ENCODE measurements at regions not wholly inside any gene's neighbourhood (a gene's known extent, or its start where the extent isn't known, plus 50 kb on each side); places are given as distances from the start of the nearest gene placed in this dataset.

DNA sequence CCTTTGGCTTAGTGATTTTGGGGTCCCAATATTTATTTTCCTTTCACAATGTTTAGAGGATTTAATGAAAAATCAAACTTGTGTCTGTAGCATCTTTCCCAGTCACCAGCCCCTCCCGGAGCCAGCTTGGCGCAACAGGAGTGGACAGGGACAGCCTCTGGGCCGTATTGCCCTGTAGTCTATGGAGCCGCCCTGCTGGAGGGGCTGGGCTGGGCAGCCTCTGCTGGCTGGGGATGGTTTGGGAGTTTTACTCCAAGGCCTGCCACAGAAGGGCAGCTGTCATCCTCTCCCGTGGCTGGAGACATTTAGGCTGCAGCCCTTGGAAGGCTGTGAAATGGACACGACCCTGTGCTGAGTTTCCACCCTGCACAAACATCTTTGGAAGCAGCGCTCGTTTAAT lies 89.4 kb upstream of the RGMA start:
- H3K9me3 ChIP-seq (ENCODE audit: control insufficient read depth, low read length): peaks cover under 1% of the 10 kb centered on the region
- H3K27me3 Mint-ChIP-seq (ENCODE audit: insufficient read depth): peaks cover 20% of the 10 kb centered on the region
- H3K4me1 Mint-ChIP-seq: peaks cover 21% of the 10 kb centered on the region
- 93 to 97% methylated on average over 4 to 8 of the region's 8 CpGs for WGBS, 2 experiments (ENCODE audit: insufficient coverage in 1 of 2, insufficient read length in 1 of 2)
- no peak overlapping the region for H3K27ac ChIP-seq (ENCODE audit: low read depth, low read length)
- no peak overlapping the region for H3K27ac Mint-ChIP-seq
- no peaks in the 10 kb centered on the region for H3K36me3 Mint-ChIP-seq (ENCODE audit: low read depth)
- DNase-seq: peak; percentile 44
- no peak overlapping the region for H3K4me3 ChIP-seq (ENCODE audit: low read length)
- H3K36me3 ChIP-seq (ENCODE audit: control insufficient read depth, insufficient read depth, low read length): no peaks in the 10 kb centered on the region
- TF ChIP-seq, protein P1, sequence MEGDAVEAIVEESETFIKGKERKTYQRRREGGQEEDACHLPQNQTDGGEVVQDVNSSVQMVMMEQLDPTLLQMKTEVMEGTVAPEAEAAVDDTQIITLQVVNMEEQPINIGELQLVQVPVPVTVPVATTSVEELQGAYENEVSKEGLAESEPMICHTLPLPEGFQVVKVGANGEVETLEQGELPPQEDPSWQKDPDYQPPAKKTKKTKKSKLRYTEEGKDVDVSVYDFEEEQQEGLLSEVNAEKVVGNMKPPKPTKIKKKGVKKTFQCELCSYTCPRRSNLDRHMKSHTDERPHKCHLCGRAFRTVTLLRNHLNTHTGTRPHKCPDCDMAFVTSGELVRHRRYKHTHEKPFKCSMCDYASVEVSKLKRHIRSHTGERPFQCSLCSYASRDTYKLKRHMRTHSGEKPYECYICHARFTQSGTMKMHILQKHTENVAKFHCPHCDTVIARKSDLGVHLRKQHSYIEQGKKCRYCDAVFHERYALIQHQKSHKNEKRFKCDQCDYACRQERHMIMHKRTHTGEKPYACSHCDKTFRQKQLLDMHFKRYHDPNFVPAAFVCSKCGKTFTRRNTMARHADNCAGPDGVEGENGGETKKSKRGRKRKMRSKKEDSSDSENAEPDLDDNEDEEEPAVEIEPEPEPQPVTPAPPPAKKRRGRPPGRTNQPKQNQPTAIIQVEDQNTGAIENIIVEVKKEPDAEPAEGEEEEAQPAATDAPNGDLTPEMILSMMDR (conservative IDR thresholded peaks at IDR 0.05): peak; percentile 38
- H3K9me3 Mint-ChIP-seq: peaks cover 13% of the 10 kb centered on the region
- H3K4me1 ChIP-seq (ENCODE audit: control insufficient read depth, insufficient read depth, low read length): no peaks in the 10 kb centered on the region
- no peaks in the 10 kb centered on the region for H3K27me3 ChIP-seq (ENCODE audit: control insufficient read depth, insufficient read depth, low read length, poor library complexity, severe bottlenecking)
- H3K9ac ChIP-seq (ENCODE audit: extremely low read depth, low read length, poor library complexity, severe bottlenecking): no peak overlapping the region
- H3K4me3 Mint-ChIP-seq: no peak overlapping the region

DNA sequence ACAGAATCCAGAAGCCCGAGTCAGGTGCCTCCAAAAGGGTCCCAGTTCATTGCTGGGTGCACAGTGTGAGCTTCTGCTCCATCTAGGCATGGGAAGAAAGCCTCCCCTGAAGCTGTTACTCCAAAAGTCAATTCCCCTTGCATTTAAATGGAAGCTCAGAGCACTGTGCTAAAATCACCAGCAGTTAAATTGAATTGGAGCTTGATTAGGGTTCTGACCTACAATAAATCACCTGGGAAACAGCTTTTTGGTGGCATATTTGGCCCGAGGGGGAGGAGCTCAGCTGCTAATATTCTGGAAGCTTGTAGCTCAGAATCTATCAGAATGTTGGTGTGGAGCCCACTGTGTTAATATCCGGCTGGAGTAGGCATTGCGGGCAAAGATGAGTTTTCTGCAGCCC lies 87.1 kb upstream of the RGMA start:
- H3K9me3 ChIP-seq (ENCODE audit: control insufficient read depth, low read length): peaks cover 6% of the 10 kb centered on the region
- no peaks in the 10 kb centered on the region for H3K36me3 ChIP-seq (ENCODE audit: control insufficient read depth, insufficient read depth, low read length)
- Mint-ChIP-seq H3K36me3 (ENCODE audit: low read depth) (no peaks in the 10 kb centered on the region), H3K4me1 (peaks cover 13% of the 10 kb centered on the region), H3K9me3 (peaks cover 19% of the 10 kb centered on the region), H3K27ac (no peak overlapping the region), H3K4me3 (no peak overlapping the region), H3K27me3 (ENCODE audit: insufficient read depth) (peaks cover 27% of the 10 kb centered on the region)
- TF ChIP-seq, protein P1 (conservative IDR thresholded peaks at IDR 0.05): no peak
- 89 to 91% methylated on average over 4 of the region's 4 CpGs for WGBS, 2 experiments (ENCODE audit: insufficient coverage in 1 of 2, insufficient read length in 1 of 2)
- H3K27ac ChIP-seq (ENCODE audit: low read depth, low read length): no peak overlapping the region
- no peaks in the 10 kb centered on the region for H3K4me1 ChIP-seq (ENCODE audit: control insufficient read depth, insufficient read depth, low read length)
- peak; percentile 21 for DNase-seq
- no peaks in the 10 kb centered on the region for H3K27me3 ChIP-seq (ENCODE audit: control insufficient read depth, insufficient read depth, low read length, poor library complexity, severe bottlenecking)
- no peak overlapping the region for H3K4me3 ChIP-seq (ENCODE audit: low read length)
- H3K9ac ChIP-seq (ENCODE audit: extremely low read depth, low read length, poor library complexity, severe bottlenecking): no peak overlapping the region

DNA sequence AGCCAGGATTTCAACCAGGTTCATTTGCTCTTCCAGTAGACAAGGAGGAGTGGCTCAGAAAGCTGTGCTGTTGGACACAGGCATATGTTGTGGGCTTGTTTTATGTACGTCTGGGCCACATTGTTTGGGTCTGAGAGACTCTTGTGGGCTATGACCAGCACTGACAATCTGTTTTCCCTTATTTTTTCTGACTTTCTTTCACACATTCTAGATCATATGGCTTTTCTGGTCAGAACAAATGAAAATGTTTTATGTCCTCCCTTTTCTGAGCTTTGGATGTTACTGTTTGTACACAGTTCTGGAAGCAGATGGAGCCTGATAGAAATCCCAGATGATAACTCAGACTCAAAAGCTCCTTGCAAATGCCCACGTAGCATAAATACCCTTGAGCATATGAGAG lies 85.8 kb upstream of the RGMA start:
- WGBS, 2 experiments (ENCODE audit: insufficient coverage in 1 of 2, insufficient read length in 1 of 2): 82 to 93% methylated on average over 1 to 2 of the region's 2 CpGs
- Histone ChIP-seq H3K27ac (ENCODE audit: low read depth, low read length) (no peak overlapping the region), H3K36me3 (ENCODE audit: control insufficient read depth, insufficient read depth, low read length) (no peaks in the 10 kb centered on the region), H3K4me3 (ENCODE audit: low read length) (no peak overlapping the region), H3K9ac (ENCODE audit: extremely low read depth, low read length, poor library complexity, severe bottlenecking) (no peak overlapping the region), H3K4me1 (ENCODE audit: control insufficient read depth, insufficient read depth, low read length) (no peaks in the 10 kb centered on the region), H3K27me3 (ENCODE audit: control insufficient read depth, insufficient read depth, low read length, poor library complexity, severe bottlenecking) (no peaks in the 10 kb centered on the region), H3K9me3 (ENCODE audit: control insufficient read depth, low read length) (peaks cover 6% of the 10 kb centered on the region)
- peak; percentile 1 for DNase-seq
- Mint-ChIP-seq H3K27me3 (ENCODE audit: insufficient read depth) (peaks cover 27% of the 10 kb centered on the region), H3K4me1 (peaks cover 4% of the 10 kb centered on the region), H3K4me3 (no peak overlapping the region), H3K9me3 (peaks cover 19% of the 10 kb centered on the region), H3K36me3 (ENCODE audit: low read depth) (no peaks in the 10 kb centered on the region), H3K27ac (no peak overlapping the region)
- TF ChIP-seq, protein P1 (conservative IDR thresholded peaks at IDR 0.05): no peak

Data from endodermal cell (in vitro differentiated cells).